CD1c-positive myeloid dendritic cell (primary cell): ENCODE measurements at regions not wholly inside any gene's neighbourhood (a gene's known extent, or its start where the extent isn't known, plus 50 kb on each side); places are given as distances from the start of the nearest gene placed in this dataset.
"Not testable (repeated sequence)": the region's sequence is repeated elsewhere in the genome, so short reads cannot be mapped to it uniquely, and the experiment has no call there.

Experiments
- DNase-seq: peaks from one replicate; pipeline ENCODE4 v3.0.0-alpha.2; 2016; ENCODE audit errors: extremely low spot score

- DNase-seq, result no peak
These were observed 63.7 kb upstream of the SYT4 start for GRCh38 chr18:43341014-43341413.

GRCh38 chr18:43350176-43350575, 72.9 kb upstream of the SYT4 start:
- DNase-seq, result no peak

DNA sequence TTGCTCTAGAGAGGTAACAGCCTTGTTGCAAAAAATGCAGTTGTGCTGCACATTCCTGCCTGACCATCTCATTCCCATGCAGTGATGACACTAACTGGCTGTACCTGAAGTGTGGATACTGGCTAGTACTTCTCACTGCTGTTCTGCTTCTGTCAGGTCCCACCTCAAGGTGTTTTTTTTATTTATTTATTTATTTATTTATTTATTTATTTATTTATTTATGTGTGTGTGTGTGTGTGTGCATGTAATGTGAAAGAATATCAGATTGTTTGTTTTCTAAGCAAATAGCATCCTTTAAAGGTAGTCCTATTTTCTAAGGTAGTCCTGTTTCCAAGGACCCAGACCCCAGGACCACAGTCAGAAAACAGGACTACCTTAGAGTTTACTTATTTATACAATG, 87.2 kb upstream of the SYT4 start:
- DNase-seq, result no peak

GRCh38 chr18:43367895-43368294, 90.6 kb upstream of the SYT4 start:
- DNase-seq, result no peak

DNA sequence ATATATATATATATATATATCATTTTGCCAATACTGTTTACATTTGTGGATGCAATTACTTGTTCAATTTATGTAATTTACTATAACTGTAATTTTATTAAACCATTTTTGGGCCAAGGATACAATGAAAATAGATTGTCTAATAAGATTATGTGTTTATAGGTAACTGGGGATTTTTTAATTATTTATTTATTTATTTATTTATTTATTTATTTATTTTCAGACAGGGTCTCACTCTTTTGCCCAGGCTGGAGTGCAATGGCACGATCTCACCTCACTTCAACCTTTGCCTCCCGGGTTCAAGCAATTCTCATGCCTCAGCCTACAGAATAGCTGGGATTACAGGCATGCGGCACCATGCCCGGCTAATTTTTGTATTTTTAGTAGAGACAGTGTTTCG, 92.0 kb upstream of the SYT4 start:
- DNase-seq, result not testable (repeated sequence)

GRCh38 chr18:43372773-43373172, 95.5 kb upstream of the SYT4 start:
- DNase-seq, result no peak

DNA sequence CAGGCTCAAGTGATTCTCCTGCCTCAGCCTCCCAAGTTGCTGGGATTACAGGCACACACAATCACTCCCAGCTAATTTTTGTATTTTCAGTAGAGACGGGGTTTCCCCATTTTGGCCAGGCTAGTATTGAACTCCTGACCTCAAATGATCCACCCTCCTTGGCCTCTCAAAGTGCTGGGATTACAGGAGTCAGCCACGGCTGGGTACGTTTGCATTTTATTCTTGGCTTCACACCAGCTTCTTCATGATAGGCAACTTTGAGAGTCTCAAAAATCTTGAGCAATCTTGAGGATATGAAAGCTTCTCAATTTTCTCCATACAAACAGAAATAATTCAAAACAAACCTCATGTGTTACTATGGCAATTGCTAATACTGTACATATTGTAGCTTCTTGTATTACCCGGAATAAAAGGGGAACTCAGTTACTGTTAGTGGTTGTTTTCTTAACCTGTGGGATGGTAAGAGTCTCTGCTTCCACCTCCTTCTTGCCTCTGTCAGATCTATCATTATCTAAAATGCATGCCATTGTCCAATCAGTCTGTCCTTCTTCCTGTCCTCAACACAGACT, 102.9 kb upstream of the SYT4 start:
- no peak for DNase-seq

DNA sequence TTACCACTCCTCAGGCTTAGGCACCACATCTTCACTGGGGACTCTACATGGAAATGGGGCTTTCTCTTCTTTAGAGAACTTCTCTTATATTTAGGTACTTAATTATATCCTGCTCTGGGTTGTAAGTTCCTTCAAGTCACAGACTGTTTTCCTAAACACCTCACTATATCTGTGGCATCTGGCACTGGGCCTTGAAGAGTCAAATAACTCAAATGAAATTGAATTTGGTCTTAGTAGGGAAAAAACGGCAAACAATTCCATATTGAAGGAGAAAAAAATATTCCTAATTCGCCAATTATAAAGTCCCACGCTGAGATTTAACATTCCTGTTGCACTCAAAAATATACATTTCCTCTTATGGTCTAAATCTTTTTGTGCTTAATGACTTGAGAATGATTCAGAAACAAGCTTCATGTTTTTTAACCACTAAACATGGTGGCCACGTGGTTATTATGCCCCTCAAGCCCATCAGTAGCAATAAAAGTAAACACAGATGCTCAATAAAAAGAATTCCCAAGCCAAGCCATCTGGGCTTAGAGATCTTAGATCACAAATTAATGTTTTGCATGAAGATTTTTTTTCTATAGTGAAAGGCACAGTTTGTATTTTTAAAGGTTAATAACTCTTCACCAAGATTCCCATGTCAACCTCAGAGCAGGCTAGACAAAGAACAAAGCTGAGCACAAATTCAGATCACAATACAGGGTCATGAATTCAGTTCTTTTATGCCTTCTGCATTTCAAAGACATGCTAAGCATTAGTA, 105.5 kb upstream of the SYT4 start:
- DNase-seq, result no peak

GRCh38 chr18:43389163-43389562, 111.9 kb upstream of the SYT4 start:
- DNase-seq, result no peak

- DNase-seq, result no peak
These were observed 114.9 kb upstream of the SYT4 start for GRCh38 chr18:43392168-43392567.

GRCh38 chr18:43393174-43393573, 115.9 kb upstream of the SYT4 start:
- no peak for DNase-seq

DNA sequence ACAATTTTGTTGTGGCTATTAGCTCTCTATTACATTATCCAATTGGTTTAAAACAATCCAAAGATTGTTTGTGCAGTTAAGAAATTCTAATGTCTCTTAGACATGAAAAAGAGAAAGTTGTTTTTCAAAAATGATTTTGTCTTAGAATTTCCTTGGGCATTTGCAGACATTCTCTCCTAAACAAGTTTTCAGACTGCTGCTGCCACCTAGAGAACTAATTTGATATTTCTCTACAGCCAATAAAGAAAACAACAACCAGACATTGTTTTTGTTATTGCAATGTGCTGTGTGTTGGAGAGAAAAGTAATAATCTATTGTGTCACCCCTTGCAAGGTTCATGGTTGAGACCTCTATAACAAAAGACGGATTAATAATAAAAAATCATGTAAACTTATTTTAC, 119.0 kb upstream of the SYT4 start:
- no peak for DNase-seq

- no peak for DNase-seq
These were observed 121.3 kb upstream of the SYT4 start for GRCh38 chr18:43398601-43399000.

DNA sequence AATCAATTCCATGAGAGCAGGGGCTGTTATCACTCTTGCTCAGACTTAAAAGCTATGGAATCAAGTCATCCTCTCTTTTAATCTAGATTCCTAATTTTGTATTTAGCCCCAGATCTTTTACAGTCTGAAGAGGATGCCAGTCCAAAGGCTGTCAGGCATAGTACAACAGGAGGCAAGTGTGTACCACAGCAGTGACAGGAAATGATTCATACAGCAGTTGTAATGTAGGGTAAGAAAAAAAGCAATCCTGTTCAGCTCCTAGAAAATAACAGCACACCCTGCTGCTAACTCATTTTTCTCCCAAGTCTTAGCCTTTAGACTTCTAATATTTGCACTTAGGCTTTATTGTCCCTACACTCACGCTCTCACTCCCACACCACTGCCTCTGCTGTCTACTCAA, 127.8 kb upstream of the SYT4 start:
- DNase-seq, result no peak

GRCh38 chr18:43414006-43414405, 136.7 kb upstream of the SYT4 start:
- DNase-seq, result no peak

- no peak for DNase-seq
These were observed 142.8 kb upstream of the SYT4 start for GRCh38 chr18:43420091-43420490.

DNA sequence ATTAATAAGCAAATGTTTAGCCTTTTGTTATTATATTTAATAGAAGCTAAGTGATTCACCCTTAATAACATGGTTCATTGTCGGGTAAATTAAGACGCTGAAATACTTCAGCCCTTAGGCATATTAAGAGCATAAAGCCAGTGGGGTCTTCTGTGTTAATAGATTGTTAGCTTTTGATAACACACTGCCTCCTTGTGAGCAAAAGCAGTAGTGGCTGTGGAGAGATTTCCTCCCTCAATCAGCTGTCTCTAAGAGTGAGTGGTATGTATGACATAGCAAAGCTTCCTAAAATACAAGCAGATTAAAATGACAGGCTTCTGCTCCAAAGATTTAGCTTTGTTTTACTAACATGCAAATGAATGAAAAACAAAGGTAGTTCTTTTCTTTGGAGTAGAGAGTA, 143.7 kb upstream of the SYT4 start:
- DNase-seq, result no peak

GRCh38 chr18:43422518-43422917, 145.2 kb upstream of the SYT4 start:
- no peak for DNase-seq

GRCh38 chr18:43435851-43436250, 158.6 kb upstream of the SYT4 start:
- no peak for DNase-seq

GRCh38 chr18:43442131-43442530, 164.8 kb upstream of the SYT4 start:
- DNase-seq, result no peak

DNA sequence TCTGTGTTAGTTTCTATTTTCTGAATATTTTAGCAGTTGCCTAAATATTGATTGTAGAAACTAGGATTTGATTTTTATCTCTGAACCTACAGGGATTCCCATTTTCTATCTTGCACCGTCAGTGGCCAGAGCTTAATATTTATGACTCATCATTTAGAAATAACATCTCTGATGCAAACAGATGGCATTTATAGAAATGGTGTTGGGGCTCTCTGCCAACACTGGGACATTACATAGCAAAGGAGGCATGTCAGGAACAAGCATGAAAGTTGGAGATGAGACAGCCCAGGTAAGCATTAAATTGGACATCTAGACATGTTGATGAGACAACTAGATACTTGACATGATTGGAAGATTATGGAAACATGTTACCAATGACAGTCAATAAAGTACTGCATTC, 165.3 kb upstream of the SYT4 start:
- DNase-seq, result no peak

DNA sequence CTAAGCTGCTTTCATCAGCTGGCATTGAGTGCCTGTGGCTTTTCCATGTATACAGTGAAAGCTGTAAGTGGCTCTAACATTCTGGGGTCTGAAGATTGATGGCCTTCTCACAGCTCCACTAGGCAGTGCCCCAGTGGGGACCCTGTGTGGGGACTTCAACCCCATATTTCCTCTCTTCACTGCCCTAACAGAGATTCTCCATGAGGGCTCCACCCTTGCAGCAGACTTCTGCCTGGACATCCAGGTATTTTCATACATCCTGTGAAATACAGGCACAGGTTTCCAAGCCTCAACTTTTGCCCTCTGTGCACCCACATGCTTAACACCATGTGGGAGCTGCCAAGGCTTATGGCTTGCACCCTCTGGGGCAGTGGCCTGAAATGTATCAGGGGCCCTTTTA, 188.2 kb upstream of the SYT4 start:
- no peak for DNase-seq

- no peak for DNase-seq
These were observed 194.6 kb upstream of the SYT4 start for GRCh38 chr18:43471873-43472272.

- DNase-seq, result no peak
These were observed 203.8 kb upstream of the SYT4 start for GRCh38 chr18:43481069-43481468.
